NCI-H345 (cell line): ENCODE measurements at regions not wholly inside any gene's neighbourhood (a gene's known extent, or its start where the extent isn't known, plus 50 kb on each side); places are given as distances from the start of the nearest gene placed in this dataset.

Experiments
- DNase-seq: peaks from one replicate; lab custom pipeline; 2025; lab: John Stamatoyannopoulos, UW

DNA sequence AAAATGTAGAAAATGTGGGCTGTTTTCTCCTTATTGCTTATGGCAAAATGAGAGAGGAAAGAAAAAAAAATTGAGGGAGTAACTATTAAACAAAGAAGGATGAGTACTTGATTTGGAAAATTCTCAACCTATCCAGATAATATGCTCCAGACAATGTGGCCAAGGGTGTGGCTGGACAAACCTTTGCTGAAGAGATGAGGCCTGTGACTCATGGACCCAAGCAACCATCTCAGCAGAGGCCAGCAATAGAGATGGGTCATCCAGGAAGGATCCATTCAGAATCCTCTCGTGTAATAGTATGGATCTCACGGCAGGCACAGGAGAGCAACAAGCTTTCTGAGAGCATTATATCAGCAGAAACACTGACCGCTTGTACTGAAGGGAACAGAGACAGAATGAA is 120.3 kb upstream of the CELF2 start:
- no peak for DNase-seq

GRCh38 chr10:10901906-10902305 is 115.8 kb upstream of the CELF2 start:
- no peak for DNase-seq

DNA sequence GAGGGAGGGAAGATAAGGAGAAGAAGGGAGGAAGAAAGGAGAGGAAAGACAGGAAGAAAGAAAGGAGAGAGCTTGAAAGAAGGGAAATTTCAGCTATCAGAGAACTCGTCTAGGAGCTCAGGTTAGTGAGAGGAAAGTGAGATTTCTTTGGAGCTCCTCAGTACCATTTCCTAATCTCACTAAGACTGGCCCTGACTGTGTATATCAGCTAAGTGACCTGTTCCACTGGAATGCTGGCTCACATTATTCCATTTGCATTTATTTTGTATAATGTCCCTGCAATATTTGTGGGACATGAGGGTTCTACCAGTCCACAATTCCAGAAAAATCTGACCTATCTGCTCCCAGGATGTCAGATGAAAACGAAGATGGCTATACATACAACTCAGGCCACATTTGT is 114.7 kb upstream of the CELF2 start:
- DNase-seq: no peak

DNA sequence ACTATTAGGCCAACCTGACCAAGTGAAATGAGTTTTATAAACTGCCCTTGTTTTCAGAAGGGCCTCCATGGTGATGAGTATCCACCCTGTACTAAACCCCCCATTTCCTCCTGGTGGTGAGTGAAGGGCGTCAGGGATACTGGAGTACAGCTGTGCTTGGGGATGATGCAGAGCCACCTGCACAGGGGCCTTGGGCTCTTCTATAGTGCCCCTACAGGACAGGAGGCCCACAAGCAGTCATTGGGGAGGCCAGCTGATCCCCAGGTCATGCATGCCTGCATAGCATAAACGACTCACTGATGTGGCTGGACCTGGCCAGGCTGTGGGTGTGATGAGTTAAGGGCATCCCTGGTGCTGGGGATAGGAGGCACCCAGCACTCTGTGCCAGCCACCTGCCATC is 114.1 kb upstream of the CELF2 start:
- no peak for DNase-seq

GRCh38 chr10:10910634-10911033 is 107.0 kb upstream of the CELF2 start:
- no peak for DNase-seq

- DNase-seq: no peak
These were observed 106.6 kb upstream of the CELF2 start for GRCh38 chr10:10911035-10911434.

GRCh38 chr10:10911471-10911921 is 106.2 kb upstream of the CELF2 start:
- no peak for DNase-seq

DNA sequence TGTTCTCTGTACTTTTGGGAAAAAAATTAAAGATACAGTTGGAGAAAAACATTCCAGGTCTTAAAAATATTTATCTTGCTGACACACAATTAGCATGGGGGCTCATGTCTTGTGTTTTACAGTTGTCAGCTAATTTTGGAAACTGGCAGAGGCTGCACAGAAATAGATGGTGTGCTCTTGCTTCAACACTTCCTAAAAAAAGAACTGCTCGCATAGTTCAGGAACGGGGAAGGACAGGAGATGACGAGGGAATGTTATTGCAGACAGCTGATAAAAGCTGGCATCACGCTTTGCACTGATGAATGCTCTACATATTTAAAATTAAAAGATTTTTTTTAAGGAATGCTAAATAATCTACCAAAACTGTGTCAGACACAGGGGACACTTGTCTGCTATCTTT is 103.5 kb upstream of the CELF2 start:
- no peak for DNase-seq

DNA sequence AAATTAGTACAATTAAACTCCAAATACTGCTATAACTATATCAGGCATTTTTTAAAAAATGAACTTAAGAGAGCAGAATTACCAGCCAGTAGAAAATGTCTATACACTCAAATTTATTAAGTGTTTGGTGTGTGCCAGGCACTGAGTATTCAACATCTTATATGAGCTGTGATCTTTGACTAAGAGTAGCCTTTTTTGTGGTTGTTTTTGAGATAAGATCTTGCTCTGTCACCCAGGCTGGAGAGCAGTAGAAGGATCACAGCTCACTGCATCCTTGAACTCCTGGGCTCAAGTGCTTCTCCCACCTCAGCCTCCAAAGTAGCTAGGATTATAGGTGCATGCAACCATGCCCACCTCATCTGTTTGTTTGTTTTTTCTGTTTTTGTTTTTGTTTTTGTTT is 102.5 kb upstream of the CELF2 start:
- DNase-seq: no peak

- no peak for DNase-seq
These were observed 100.6 kb upstream of the CELF2 start for GRCh38 chr10:10917031-10917430.

- DNase-seq: no peak
These were observed 97.7 kb upstream of the CELF2 start for GRCh38 chr10:10919976-10920375.

GRCh38 chr10:10921826-10922461 is 95.7 kb upstream of the CELF2 start:
- DNase-seq: no peak

GRCh38 chr10:10923029-10923651 is 94.5 kb upstream of the CELF2 start:
- DNase-seq: no peak

GRCh38 chr10:10925667-10926066 is 92.0 kb upstream of the CELF2 start:
- DNase-seq: no peak

DNA sequence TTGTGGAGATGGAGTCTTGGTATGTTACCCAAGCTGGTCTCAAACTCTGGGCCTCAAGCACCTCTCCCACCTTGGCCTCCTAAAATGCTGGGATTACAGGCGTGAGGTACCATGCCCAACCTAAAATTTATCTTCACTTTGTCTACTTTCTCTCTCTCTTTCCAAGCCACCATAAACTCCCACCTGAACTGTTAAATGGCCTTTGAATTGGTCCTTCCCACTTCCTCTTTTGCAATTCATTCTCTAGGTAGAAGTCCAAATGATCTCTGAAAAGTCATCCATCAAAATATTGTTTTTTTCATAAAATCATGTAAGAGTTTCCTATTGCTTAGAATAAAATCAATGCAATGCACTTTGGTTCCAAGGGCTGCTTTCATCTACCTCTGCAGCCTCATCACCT is 90.1 kb upstream of the CELF2 start:
- no peak for DNase-seq

- DNase-seq: no peak
These were observed 86.5 kb upstream of the CELF2 start for GRCh38 chr10:10930979-10931743.

DNA sequence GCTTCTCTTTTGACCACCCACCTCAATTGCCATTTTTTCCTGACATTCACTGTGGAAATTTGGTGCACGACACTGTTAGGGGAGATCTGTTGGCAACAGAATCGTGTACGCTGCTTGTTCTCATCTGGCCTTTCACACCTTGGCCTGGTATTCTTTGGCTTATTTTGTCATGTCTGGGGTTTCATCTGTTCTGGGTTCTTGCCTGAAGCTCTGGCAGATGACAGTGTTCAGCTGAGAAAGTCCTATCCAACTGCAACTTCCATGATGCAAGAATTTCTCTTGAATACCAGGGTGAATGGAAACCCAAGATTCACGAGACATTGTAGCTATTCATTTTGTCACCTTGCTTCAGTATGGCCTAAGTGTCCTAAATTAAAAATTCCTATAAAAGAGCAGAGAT is 82.6 kb upstream of the CELF2 start:
- no peak for DNase-seq

GRCh38 chr10:10938676-10939075 is 79.0 kb upstream of the CELF2 start:
- no peak for DNase-seq

- no peak for DNase-seq
These were observed 76.4 kb upstream of the CELF2 start for GRCh38 chr10:10941127-10941730.

GRCh38 chr10:10942441-10942840 is 75.2 kb upstream of the CELF2 start:
- no peak for DNase-seq

- no peak for DNase-seq
These were observed 71.6 kb upstream of the CELF2 start for GRCh38 chr10:10946081-10946480.

- no peak for DNase-seq
These were observed 70.9 kb upstream of the CELF2 start for GRCh38 chr10:10946801-10947200.

GRCh38 chr10:10951675-10952074 is 66.0 kb upstream of the CELF2 start:
- DNase-seq: no peak
